ENCODE measurements at regions not wholly inside any gene's neighbourhood (a gene's known extent, or its start where the extent isn't known, plus 50 kb on each side); places are given as distances from the start of the nearest gene placed in this dataset.
A peak's percentile ranks its signal among the peaks of the same experiment; 100 is the strongest.

- no peak for FAIRE-seq
- intact Hi-C loops (cut with DNase I) = no loop called here
Observed at GRCh38 chr2:220473611-220474010, 846.2 kb downstream of the SLC4A3 start.

GRCh38 chr2:220476877-220477276 lies 849.4 kb downstream of the SLC4A3 start:
- Histone ChIP-seq H3K27ac (ENCODE audit: low read depth in 2 of 2, low read length in 2 of 2) (no peak overlapping the region), H3K9me3 (ENCODE audit: control insufficient read depth in 2 of 3, insufficient read depth in 1 of 3, low read length in 3 of 3) (no peaks in the 10 kb centered on the region), H3K4me3 (ENCODE audit: low read length in 3 of 3) (no peak overlapping the region), H3K27me3 (ENCODE audit: control insufficient read depth, insufficient read depth, low read length) (no peaks in the 10 kb centered on the region), H3K36me3 (ENCODE audit: control insufficient read depth in 2 of 3, insufficient read depth in 3 of 3, low read length in 3 of 3) (no peaks in the 10 kb centered on the region), H3K4me1 (ENCODE audit: control insufficient read depth in 2 of 3, insufficient read depth in 2 of 3, low read depth in 1 of 3, low read length in 3 of 3) (no peaks in the 10 kb centered on the region), H3K9ac (ENCODE audit: low read length in 3 of 3) (no peak overlapping the region)
- TF ChIP-seq CTCF (IDR thresholded peaks at IDR 0.05; ENCODE audit: borderline replicate concordance, extremely low read depth, insufficient read depth) = no peak
- intact Hi-C loops (cut with DNase I) = no loop called here
- DNase-seq = no peak
- no peak for FAIRE-seq

More at GRCh38 chr2:220473611-220474010, 846.2 kb downstream of the SLC4A3 start:
- Histone ChIP-seq H3K4me3 (ENCODE audit: low read length in 3 of 3) (no peak overlapping the region), H3K27ac (ENCODE audit: low read depth in 2 of 2, low read length in 2 of 2) (no peak overlapping the region), H3K9me3 (ENCODE audit: control insufficient read depth in 2 of 3, insufficient read depth in 1 of 3, low read length in 3 of 3) (no peaks in the 10 kb centered on the region), H3K36me3 (ENCODE audit: control insufficient read depth in 2 of 3, insufficient read depth in 3 of 3, low read length in 3 of 3) (no peaks in the 10 kb centered on the region), H3K9ac (ENCODE audit: low read length in 3 of 3) (no peak overlapping the region), H3K4me1 (ENCODE audit: control insufficient read depth in 2 of 3, insufficient read depth in 2 of 3, low read depth in 1 of 3, low read length in 3 of 3) (no peaks in the 10 kb centered on the region), H3K27me3 (ENCODE audit: control insufficient read depth, insufficient read depth, low read length) (no peaks in the 10 kb centered on the region)
- DNase-seq = no peak
- TF ChIP-seq CTCF (IDR thresholded peaks at IDR 0.05; ENCODE audit: borderline replicate concordance, extremely low read depth, insufficient read depth) = no peak

- Histone ChIP-seq H3K9me3 (ENCODE audit: control insufficient read depth in 2 of 3, insufficient read depth in 1 of 3, low read length in 3 of 3) (no peaks in the 10 kb centered on the region), H3K36me3 (ENCODE audit: control insufficient read depth in 2 of 3, insufficient read depth in 3 of 3, low read length in 3 of 3) (no peaks in the 10 kb centered on the region), H3K27ac (ENCODE audit: low read depth in 2 of 2, low read length in 2 of 2) (no peak overlapping the region), H3K9ac (ENCODE audit: low read length in 3 of 3) (no peak overlapping the region), H3K4me3 (ENCODE audit: low read length in 3 of 3) (no peak overlapping the region), H3K4me1 (ENCODE audit: control insufficient read depth in 2 of 3, insufficient read depth in 2 of 3, low read depth in 1 of 3, low read length in 3 of 3) (no peaks in the 10 kb centered on the region), H3K27me3 (ENCODE audit: control insufficient read depth, insufficient read depth, low read length) (no peaks in the 10 kb centered on the region)
- TF ChIP-seq CTCF (IDR thresholded peaks at IDR 0.05; ENCODE audit: borderline replicate concordance, extremely low read depth, insufficient read depth) = no peak
- intact Hi-C loops (cut with DNase I) = no loop called here
- DNase-seq (peak in 2 of 5 donors; percentile 20 to 25), FAIRE-seq (no peak)
Observed at GRCh38 chr2:220478305-220479058, 851.1 kb downstream of the SLC4A3 start.

All from kidney (tissue), 13 donors.